Islet of Langerhans (tissue), 1 donor: ENCODE measurements at regions not wholly inside any gene's neighbourhood (a gene's known extent, or its start where the extent isn't known, plus 50 kb on each side); places are given as distances from the start of the nearest gene placed in this dataset.
"Not testable (repeated sequence)": the region's sequence is repeated elsewhere in the genome, so short reads cannot be mapped to it uniquely, and the experiment has no call there.

ENCODE experiments used
- FAIRE-seq: peaks from one replicate; lab custom pipeline; 2011; peaks lifted over from hg19 to GRCh38; lab: Jason Lieb, UNC

DNA sequence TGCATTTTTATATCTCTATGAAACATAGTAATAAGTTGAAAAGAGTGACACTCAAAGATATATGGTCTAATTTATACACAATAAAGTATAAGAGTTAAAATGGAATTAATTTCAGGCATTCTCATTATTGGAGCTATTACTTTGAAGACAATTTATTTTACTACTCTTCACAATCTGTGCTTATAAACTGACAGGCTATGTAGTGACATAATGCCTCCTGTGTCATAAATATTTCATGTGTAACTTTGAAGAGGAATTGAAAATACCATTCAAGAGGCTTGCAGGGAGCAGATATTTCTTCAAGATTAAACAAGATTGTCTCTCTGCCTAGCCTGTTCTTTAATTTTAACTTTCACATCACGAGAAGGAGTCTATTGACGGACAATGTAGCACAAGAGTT is 1881.5 kb upstream of the PCDH20 start:
- no peak for FAIRE-seq

DNA sequence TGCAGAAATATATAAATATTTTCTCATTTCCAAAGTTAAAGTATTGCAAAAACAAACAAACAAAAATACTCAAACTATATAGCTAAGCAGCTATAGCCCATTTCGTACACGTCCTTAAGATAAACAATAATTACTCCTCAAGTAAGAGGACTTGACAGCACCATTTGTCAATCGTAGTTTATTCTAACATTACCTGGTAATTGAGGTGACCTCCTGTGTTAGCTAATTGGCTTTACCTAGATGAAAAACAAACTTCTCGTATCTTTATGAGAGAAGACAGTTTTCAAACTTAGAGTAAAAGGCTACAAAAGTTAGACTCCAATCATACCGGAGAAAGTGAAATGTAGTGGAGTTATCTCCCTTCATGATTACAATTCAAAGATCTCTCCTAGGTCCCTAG is 1876.1 kb upstream of the PCDH20 start:
- no peak for FAIRE-seq

GRCh38 chr13:63288576-63288975 is 1872.9 kb upstream of the PCDH20 start:
- FAIRE-seq, result no peak

DNA sequence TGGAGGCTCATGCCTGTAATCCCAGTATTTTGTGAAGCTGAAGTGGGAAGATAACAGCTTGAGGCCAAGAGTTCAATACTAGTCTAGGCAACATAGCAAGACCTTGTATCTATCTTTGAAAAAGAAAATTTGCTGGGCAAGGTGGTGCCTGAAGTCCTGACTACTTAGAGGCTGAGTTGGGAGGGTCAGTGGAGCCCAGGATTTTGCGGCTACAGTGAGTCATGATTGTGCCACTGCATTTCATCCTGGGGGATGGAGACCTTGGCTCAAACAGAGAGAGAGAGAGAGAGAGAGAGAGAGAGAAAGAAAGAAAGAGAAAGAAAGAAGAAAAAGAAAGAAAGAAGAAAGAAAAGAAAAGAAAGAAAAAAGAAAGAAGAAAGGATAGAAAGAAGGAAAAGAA is 1872.3 kb upstream of the PCDH20 start:
- no peak for FAIRE-seq

DNA sequence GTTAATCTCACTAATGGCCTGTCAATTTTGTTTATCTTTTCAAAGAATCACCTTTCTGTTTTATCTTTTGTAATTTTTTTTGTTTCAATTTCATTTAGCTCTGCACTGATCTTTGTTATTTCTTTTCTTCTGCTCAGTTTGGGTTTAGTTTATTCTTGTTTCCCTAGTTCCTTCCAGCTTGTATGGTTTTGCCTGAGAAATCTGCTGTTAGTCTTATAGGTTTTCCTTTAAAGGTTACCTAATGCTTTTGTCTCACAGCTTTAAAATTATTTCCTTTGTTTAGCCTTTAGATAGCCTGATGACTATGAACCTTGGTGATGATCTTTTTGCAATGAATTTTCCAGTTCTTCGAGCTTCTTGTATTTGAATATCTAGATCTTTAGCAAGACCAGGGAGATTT is 1869.8 kb upstream of the PCDH20 start:
- no peak for FAIRE-seq

- FAIRE-seq, result no peak
These were observed 1863.5 kb upstream of the PCDH20 start for GRCh38 chr13:63279136-63279535.

DNA sequence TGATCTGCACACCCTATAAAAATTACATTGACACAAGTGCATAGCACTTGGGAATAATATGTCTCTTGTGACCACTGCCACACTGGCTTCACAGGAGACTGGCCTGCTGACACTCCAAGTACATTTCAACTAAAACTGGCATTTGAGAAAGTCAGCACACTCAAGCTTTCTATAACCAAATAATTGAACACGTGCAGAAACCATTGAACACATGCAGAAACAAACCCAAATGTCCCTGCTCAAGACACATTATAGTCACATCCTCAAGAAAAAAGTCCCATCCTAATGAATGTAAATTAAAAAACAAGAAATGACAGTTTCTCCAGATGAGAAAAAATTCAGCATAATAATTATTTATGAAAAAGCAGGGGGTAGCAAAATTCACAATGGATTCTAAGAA is 1859.1 kb upstream of the PCDH20 start:
- no peak for FAIRE-seq

DNA sequence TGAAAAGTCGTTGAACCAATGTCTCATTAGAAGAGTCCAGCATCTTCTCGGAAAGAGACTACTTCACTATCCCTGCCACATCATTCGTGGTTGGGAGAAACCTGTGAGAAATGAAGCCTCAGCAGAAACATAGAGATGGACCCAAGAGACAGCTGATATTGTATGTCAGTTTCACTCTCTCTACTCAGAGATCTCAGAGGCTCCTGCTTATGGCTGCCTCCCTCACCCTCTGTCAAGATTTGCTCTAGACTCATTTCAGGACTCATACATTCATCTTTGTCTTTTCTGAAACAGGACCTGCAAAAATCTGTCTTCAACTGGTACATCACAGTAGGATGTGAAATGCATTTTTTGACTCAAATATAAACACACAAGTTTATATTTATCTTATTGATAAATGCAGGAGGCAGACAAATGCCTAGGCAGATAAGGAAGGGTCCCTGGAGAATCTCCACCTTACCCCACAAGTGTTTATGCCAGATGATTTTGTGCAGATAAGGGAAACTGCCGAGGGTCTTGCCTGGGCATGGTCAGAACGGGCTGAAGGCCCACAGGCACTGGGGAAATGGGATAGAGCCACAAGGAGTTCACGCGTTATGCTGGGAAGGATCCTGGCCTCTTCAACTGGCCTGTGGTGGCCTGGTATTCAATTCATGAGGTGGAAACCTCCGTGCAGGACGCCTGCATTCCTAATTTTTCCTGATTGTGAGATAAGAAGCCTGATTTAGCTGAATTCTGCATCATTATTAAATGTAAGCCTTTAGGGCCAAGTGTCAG is 1834.0 kb upstream of the PCDH20 start:
- no peak for FAIRE-seq

GRCh38 chr13:63236667-63237396 is 1821.2 kb upstream of the PCDH20 start:
- FAIRE-seq, result not testable (repeated sequence)

GRCh38 chr13:63218596-63218995 is 1802.9 kb upstream of the PCDH20 start:
- not testable (repeated sequence) for FAIRE-seq

DNA sequence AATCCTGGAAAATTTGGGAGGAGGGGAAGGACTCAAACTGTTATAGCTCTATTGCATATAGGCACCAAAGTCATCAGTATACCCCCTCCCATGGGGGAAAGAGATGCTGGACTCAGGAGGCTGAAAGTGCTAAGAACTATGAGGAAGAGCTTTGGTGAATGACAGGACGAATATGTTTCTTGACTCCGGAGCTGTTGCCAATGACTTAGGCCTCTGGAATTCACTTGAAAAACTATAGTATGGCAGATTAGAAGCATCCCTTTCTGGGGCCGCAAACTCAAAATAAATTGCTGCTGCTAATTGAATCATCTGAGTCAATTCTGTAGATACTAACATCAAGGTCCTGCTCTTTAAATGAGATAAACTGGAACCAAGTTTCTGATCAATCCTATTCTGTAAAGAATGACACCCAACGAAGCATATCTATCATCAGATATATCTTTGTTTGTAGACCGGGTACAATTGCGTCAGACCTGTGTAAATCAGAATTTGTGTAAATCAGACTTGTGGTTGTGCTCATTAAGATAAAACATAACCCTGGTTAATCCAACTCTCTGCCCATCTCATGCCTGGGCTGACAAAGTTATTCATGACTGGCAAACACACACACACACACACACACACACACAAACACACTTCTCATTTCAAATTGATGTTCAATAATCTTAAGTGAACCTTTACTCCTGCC is 1793.8 kb upstream of the PCDH20 start:
- FAIRE-seq, result no peak

DNA sequence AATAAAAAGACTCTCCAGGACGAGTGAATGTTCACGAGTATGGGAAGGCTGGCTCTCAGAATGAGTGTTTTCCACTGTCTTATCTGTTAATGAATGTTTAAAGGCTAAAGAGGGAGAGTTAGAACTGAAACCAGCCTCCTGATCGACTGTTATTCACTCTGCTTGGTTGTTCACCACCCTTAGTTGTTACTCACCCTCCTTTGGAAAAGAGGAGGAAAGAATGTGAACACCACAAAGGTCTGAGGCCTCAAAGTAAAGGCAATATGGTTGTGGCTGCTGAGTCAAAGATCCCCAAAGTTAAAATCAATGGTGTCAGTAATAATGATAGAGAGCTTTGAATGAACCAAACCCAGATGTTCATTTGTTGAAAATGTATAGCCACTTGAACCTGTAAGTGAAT is 1793.2 kb upstream of the PCDH20 start:
- FAIRE-seq, result no peak

- FAIRE-seq, result no peak
These were observed 1790.8 kb upstream of the PCDH20 start for GRCh38 chr13:63206461-63206860.

- peak; percentile 100 for FAIRE-seq
These were observed 1785.8 kb upstream of the PCDH20 start for GRCh38 chr13:63201493-63201892.

DNA sequence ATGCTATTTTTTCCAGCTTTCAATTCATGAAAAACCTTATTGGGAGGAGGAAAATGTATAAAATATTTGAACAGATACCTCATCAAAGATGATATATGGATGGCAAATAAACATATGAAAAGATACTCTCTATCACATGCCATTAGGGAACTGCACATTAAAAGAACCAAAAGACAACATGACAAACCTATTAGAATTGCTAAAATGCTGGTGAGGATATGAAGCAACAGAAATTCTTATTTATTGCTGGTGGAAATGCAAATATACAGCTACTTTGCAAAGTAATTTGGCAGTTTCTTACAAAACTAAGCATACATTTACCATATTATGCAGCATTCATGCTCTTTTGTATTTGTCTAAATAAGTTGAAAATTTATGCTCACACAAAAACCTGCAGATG is 1783.9 kb upstream of the PCDH20 start:
- FAIRE-seq, result no peak

GRCh38 chr13:63198071-63198470 is 1782.4 kb upstream of the PCDH20 start:
- no peak for FAIRE-seq

DNA sequence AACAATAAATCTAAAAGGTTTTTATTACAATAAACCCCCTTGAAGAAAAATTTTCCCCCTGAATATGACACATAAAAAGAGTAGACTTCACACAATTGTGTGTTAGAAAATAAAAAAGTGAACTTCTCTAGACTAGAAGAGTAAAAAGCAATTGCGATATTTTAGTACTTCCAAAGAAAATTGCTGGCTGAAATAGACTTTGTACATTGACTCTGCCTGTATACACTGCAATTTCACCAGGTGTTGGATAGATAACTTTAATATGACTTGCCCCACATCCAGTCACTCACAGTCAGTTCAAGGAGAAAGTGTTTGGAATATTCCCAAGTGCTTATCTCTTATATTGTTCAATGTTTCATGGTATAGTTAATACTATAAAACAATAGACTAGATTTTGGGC is 1780.1 kb upstream of the PCDH20 start:
- no peak for FAIRE-seq

- FAIRE-seq, result peak; percentile 45
These were observed 1775.1 kb upstream of the PCDH20 start for GRCh38 chr13:63190742-63191141.

DNA sequence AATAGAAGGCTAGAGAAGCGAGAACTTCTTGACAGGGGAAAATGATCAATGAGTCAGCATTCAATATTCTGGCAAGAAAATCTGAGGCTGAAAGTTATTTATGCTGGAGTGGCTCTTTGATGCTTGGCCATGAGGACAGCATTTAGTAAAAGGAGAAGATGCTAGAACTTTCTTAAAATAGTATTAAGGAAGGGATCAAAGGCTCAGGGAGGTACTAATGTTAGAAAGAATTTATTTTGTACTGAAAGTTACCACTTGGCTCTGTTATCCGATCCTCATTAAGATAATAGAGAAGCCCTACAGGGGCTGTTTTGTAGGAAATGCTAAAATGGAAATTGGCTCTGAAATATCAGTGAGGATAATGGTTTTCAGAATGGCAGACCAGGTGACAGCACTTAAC is 1774.6 kb upstream of the PCDH20 start:
- no peak for FAIRE-seq

DNA sequence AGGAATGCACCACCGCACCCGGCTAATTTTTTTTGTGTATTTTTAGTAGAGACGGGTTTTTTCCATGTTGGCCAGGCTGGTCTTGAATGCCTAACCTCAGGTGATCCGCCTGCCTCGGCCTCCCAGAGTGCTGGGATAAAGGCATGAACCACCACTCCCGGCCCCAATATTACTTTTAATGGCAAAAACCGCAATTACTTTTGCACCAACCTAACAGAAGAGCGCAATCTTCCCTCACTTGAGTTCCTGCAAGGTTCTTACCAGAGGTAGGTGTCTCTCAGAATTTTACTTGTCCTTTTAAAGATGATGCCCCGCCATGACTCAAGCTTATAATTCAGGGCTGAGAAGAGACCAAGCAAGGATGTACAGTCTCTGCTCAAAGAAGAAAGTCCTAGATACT is 1774.1 kb upstream of the PCDH20 start:
- FAIRE-seq, result no peak

- no peak for FAIRE-seq
These were observed 1769.0 kb upstream of the PCDH20 start for GRCh38 chr13:63184693-63185092.

GRCh38 chr13:63175536-63175935 is 1759.9 kb upstream of the PCDH20 start:
- FAIRE-seq, result no peak

DNA sequence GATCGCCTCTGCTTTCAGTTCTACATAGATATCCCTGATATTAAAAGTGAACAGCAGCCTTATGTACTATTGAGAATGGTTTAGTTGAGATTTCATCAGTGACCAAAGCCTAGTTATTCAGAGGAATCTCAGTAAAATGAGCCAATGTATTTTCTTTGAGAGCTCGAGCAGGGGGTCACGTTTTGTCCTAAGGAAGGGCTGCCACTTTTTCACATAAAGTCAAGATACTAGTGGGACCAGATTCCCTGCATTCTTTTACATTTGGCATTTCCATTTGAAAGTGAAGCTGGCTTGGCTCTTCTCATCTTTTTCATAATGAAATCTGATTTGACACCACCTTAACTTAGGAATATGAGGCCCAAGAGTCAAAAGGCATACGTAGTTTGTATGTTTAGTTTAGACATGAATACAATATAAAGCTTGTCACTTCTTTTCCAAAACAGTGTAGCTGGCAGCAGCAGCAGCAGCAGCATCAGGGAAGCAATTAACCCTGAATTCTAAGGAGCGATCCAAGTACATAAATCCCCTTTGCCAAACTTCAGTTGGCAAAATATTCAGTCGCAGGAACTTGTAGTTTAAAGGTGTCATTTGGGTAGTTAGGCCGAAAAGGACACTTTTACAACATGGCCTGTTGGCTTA is 1752.2 kb upstream of the PCDH20 start:
- no peak for FAIRE-seq
